Choroid plexus epithelial cell (primary cell): ENCODE measurements at regions not wholly inside any gene's neighbourhood (a gene's known extent, or its start where the extent isn't known, plus 50 kb on each side); places are given as distances from the start of the nearest gene placed in this dataset.
A peak's percentile ranks its signal among the peaks of the same experiment; 100 is the strongest.

Experiments used
- DNase-seq: peaks from one replicate; pipeline ENCODE4 v3.0.0-alpha.2; 2010; ENCODE audit warnings: low read depth
- H3K4me3 ChIP-seq: 2 replicates; pipeline ENCODE4 v1.5.1; 2011; ENCODE audit warnings: low read depth, mild to moderate bottlenecking, control low read depth, low read length, moderate library complexity
- CTCF ChIP-seq: conservative IDR thresholded peaks from 2 replicates; pipeline ENCODE4 v1.5.1; 2011; ENCODE audit warnings: low read depth, mild to moderate bottlenecking, control low read depth, inconsistent platforms, low read length, moderate library complexity

GRCh38 chr6:133055441-133055966 lies 185.7 kb upstream of the EYA4 start:
- TF ChIP-seq CTCF: no peak
- DNase-seq: no peak
- H3K4me3 ChIP-seq: no peak overlapping the region

DNA sequence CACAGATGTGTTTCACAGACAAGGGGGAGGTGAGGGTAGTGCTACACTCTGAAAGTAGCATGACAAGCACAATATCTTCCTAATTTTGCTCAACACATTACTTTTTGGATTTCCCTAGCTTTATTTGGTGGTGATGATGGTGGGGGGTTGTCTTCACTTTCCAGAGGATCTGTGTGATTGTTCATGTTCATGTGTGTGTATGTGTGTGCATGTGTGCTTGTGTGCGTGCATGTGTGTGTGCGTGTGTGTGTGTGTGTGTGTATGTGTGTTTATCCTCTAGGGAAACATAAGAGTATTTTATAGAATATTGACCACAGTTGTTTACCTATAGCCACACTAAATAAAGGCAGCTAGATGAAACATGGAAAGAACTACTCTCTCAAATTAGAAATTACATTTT lies 183.8 kb upstream of the EYA4 start:
- no peak overlapping the region for H3K4me3 ChIP-seq
- TF ChIP-seq CTCF: no peak
- DNase-seq: no peak

DNA sequence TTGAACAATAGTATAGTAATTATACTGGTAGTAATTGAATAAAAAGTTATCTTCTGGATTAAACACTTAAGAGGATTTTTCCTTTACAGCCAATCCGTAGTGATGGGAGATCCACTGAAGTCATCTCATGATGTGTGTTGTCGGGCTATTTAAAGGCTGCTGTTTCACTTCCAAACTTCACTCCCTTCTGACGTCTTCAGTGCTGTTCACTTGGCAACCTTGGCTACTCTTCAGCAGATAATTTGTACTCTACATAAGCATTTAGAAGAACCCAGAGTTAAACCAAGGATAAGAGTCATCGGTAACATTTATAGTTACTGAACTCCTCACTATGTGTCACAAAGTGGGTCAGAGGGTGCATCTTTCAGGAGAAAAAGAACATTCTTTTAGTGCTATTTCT lies 179.1 kb upstream of the EYA4 start:
- no peak for TF ChIP-seq CTCF

DNA sequence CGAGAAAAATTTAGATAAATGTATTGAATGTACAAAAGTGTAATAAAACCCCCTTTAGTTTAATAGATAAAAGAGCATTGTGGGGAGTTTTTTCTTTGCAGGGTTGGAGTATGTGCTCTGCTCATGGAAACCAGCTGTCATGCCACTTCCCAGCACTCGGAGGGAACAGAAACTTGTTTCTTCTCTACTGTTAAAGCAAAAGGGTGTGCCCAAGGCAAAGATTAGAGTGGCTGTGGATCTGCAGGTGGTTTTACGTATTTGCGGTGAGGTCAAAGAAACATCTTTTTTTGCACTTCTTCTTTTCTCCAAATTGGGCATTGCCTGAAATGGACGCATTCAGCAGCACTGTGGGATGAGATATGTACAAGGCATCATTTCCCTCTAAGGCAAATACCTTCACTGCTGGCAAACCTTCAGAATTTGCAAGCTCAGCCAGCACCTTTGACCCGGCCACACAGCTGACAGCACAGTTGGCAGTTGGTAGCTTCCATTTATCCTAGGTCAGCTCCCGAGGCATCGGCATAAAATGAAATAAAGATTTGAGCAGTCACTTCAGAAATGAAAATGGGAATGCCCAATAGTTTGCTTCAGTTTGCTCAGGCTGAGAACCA lies 178.4 kb upstream of the EYA4 start:
- DNase-seq: peak; percentile 7
- no peak overlapping the region for H3K4me3 ChIP-seq
- no peak for TF ChIP-seq CTCF

More for the DNA sequence above, 179.1 kb upstream of the EYA4 start:
- H3K4me3 ChIP-seq: no peak overlapping the region
- peak; percentile 76 for DNase-seq

DNA sequence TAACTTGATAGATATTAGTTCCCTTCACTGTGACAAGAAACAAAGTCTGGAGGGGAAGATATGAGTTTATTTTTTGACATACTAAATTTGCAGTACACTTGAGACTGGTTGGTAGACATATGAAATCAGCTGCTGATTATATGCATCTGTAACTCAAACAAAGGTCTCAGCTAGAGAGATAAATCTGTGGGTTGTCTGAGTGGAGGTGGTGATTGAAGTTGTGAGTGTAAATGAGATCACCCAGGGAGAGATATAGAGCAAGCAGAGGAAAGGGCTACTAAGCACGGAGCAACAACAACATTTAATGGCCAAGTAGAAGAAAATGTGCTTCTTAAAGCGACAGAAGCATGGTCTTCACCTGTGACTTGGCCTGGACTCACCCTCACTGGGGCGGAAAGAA lies 173.2 kb upstream of the EYA4 start:
- DNase-seq: no peak
- no peak for TF ChIP-seq CTCF
- H3K4me3 ChIP-seq: no peak overlapping the region

GRCh38 chr6:133070410-133071043 lies 170.6 kb upstream of the EYA4 start:
- no peak overlapping the region for H3K4me3 ChIP-seq
- no peak for TF ChIP-seq CTCF
- DNase-seq: no peak

- no peak overlapping the region for H3K4me3 ChIP-seq
- no peak for TF ChIP-seq CTCF
- no peak for DNase-seq
These were observed 161.3 kb upstream of the EYA4 start for GRCh38 chr6:133079901-133080300.
